ENCODE measurements at regions not wholly inside any gene's neighbourhood (a gene's known extent, or its start where the extent isn't known, plus 50 kb on each side); places are given as distances from the start of the nearest gene placed in this dataset.
A peak's percentile ranks its signal among the peaks of the same experiment; 100 is the strongest.

GRCh38 chr13:100817928-100818327 lies 143.3 kb upstream of the TMTC4 start:
- no peaks in the 10 kb centered on the region for H3K4me1 ChIP-seq (ENCODE audit: control insufficient read depth, insufficient read depth, low read length)
- no peaks in the 10 kb centered on the region for H3K36me3 Mint-ChIP-seq (ENCODE audit: low read depth)
- H3K9ac ChIP-seq (ENCODE audit: extremely low read depth, low read length, poor library complexity, severe bottlenecking) = no peak overlapping the region
- H3K9me3 ChIP-seq (ENCODE audit: control insufficient read depth, low read length) = peaks cover 5% of the 10 kb centered on the region
- no peaks in the 10 kb centered on the region for H3K36me3 ChIP-seq (ENCODE audit: control insufficient read depth, insufficient read depth, low read length)
- no peaks in the 10 kb centered on the region for H3K9me3 Mint-ChIP-seq
- no peak overlapping the region for H3K4me3 Mint-ChIP-seq
- no peak for TF ChIP-seq CTCF (conservative IDR thresholded peaks at IDR 0.05)
- no peak for DNase-seq
- no peak overlapping the region for H3K4me3 ChIP-seq (ENCODE audit: low read length)
- no peak overlapping the region for H3K27ac ChIP-seq (ENCODE audit: low read depth, low read length)
- no peaks in the 10 kb centered on the region for H3K27me3 ChIP-seq (ENCODE audit: control insufficient read depth, insufficient read depth, low read length, poor library complexity, severe bottlenecking)
- no peaks in the 10 kb centered on the region for H3K4me1 Mint-ChIP-seq
- no peaks in the 10 kb centered on the region for H3K27me3 Mint-ChIP-seq (ENCODE audit: insufficient read depth)
- H3K27ac Mint-ChIP-seq = no peak overlapping the region

- no peak for TF ChIP-seq CTCF (conservative IDR thresholded peaks at IDR 0.05)
- H3K4me1 Mint-ChIP-seq = no peaks in the 10 kb centered on the region
- H3K27me3 Mint-ChIP-seq (ENCODE audit: insufficient read depth) = no peaks in the 10 kb centered on the region
- Histone ChIP-seq H3K9me3 (ENCODE audit: control insufficient read depth, low read length) (peaks cover 5% of the 10 kb centered on the region), H3K9ac (ENCODE audit: extremely low read depth, low read length, poor library complexity, severe bottlenecking) (no peak overlapping the region), H3K27me3 (ENCODE audit: control insufficient read depth, insufficient read depth, low read length, poor library complexity, severe bottlenecking) (no peaks in the 10 kb centered on the region), H3K36me3 (ENCODE audit: control insufficient read depth, insufficient read depth, low read length) (no peaks in the 10 kb centered on the region), H3K4me3 (ENCODE audit: low read length) (no peak overlapping the region), H3K4me1 (ENCODE audit: control insufficient read depth, insufficient read depth, low read length) (no peaks in the 10 kb centered on the region), H3K27ac (ENCODE audit: low read depth, low read length) (no peak overlapping the region)
- H3K4me3 Mint-ChIP-seq = no peak overlapping the region
- no peaks in the 10 kb centered on the region for H3K36me3 Mint-ChIP-seq (ENCODE audit: low read depth)
- H3K27ac Mint-ChIP-seq = no peak overlapping the region
- DNase-seq = peak; percentile 57
- 63 to 64% methylated on average over 1 to 3 of the region's 3 CpGs for WGBS, 2 experiments (ENCODE audit: insufficient coverage in 1 of 2, insufficient read length in 1 of 2)
- no peaks in the 10 kb centered on the region for H3K9me3 Mint-ChIP-seq
Measured at GRCh38 chr13:100815476-100816046, 141.0 kb upstream of the TMTC4 start.

GRCh38 chr13:100812982-100813584 lies 138.5 kb upstream of the TMTC4 start:
- WGBS, 2 experiments (ENCODE audit: insufficient coverage in 1 of 2, insufficient read length in 1 of 2) = 96% methylated on average over 1 of the region's 2 CpGs; no CpG with 5 or more reads in 1 of the 2 experiments
- no peaks in the 10 kb centered on the region for H3K36me3 ChIP-seq (ENCODE audit: control insufficient read depth, insufficient read depth, low read length)
- H3K9ac ChIP-seq (ENCODE audit: extremely low read depth, low read length, poor library complexity, severe bottlenecking) = no peak overlapping the region
- TF ChIP-seq CTCF (conservative IDR thresholded peaks at IDR 0.05) = no peak
- no peaks in the 10 kb centered on the region for H3K4me1 ChIP-seq (ENCODE audit: control insufficient read depth, insufficient read depth, low read length)
- H3K27me3 ChIP-seq (ENCODE audit: control insufficient read depth, insufficient read depth, low read length, poor library complexity, severe bottlenecking) = no peaks in the 10 kb centered on the region
- H3K9me3 ChIP-seq (ENCODE audit: control insufficient read depth, low read length) = peaks cover 5% of the 10 kb centered on the region
- DNase-seq = no peak
- no peak overlapping the region for H3K4me3 ChIP-seq (ENCODE audit: low read length)
- H3K4me1 Mint-ChIP-seq = no peaks in the 10 kb centered on the region
- no peaks in the 10 kb centered on the region for H3K27me3 Mint-ChIP-seq (ENCODE audit: insufficient read depth)
- no peaks in the 10 kb centered on the region for H3K36me3 Mint-ChIP-seq (ENCODE audit: low read depth)
- H3K9me3 Mint-ChIP-seq = no peaks in the 10 kb centered on the region
- no peak overlapping the region for H3K27ac Mint-ChIP-seq
- H3K27ac ChIP-seq (ENCODE audit: low read depth, low read length) = no peak overlapping the region
- H3K4me3 Mint-ChIP-seq = no peak overlapping the region
